PC-3 (cell line): ENCODE measurements at regions not wholly inside any gene's neighbourhood (a gene's known extent, or its start where the extent isn't known, plus 50 kb on each side); places are given as distances from the start of the nearest gene placed in this dataset.

Experiments used
- ATAC-seq: fragments of 200-7000 bp; cut with Tn5 transposase; 2 replicates; pipeline ENCODE4 v1.9.1; 2020; ENCODE audit warnings: mild to moderate bottlenecking, moderate library complexity
- BruUV-seq: library from RNA; stranded (reverse); fragments of 400-500 nt; replicated peaks from 2 replicates; lab custom pipeline; 2021; lab: Mats Ljungman, UMichigan
- CTCF ChIA-PET: fragments of 300-600 bp; sonication (Branson Sonifier 250); formaldehyde crosslinking; loops from one replicate; lab custom pipeline; 2022; ENCODE audit warnings: antibody characterized with exemption; lab: Charles Lee
- POLR2A ChIA-PET: fragments of 300-600 bp; sonication (Branson Sonifier 250); formaldehyde crosslinking; loops from one replicate; lab custom pipeline; 2022; ENCODE audit warnings: antibody characterized with exemption; ENCODE audit not compliant: unreplicated experiment; lab: Charles Lee
- DNase-seq: peaks from one replicate; pipeline ENCODE4 v3.0.0-alpha.2; 2015
- H2AFZ ChIP-seq: fragments of 300-600 bp; sonication (generic); 2 replicates; pipeline ENCODE4 v1.6.0; 2016; ENCODE audit warnings: antibody characterized with exemption, low read length
- H3F3A ChIP-seq: fragments of 300-600 bp; sonication (generic); one replicate; pipeline ENCODE4 v1.6.0; 2017; ENCODE audit warnings: antibody characterized with exemption, low read length, control low read depth, mild to moderate bottlenecking; ENCODE audit not compliant: unreplicated experiment
- H3K27ac ChIP-seq: fragments of 300-600 bp; sonication (generic); 2 replicates; pipeline ENCODE4 v1.5.1; 2016; ENCODE audit warnings: mild to moderate bottlenecking, low read length
- H3K27me3 ChIP-seq: fragments of 300-600 bp; sonication (generic); 2 replicates; pipeline ENCODE4 v1.6.1; 2016; ENCODE audit warnings: low read length, mixed read lengths
- H3K36me3 ChIP-seq: fragments of 300-600 bp; sonication (generic); 2 replicates; pipeline ENCODE4 v1.6.1; 2016; ENCODE audit warnings: low read depth, mixed run types, low read length, mixed read lengths
- H3K4me1 ChIP-seq: fragments of 300-600 bp; sonication (generic); 2 replicates; pipeline ENCODE4 v1.5.1; 2016; ENCODE audit warnings: low read length; ENCODE audit not compliant: insufficient read depth
- H3K4me2 ChIP-seq: fragments of 300-600 bp; sonication (generic); 2 replicates; pipeline ENCODE4 v1.6.0; 2016; ENCODE audit warnings: low read length
- H3K4me3 ChIP-seq: fragments of 300-600 bp; sonication (generic); 2 replicates; pipeline ENCODE4 v1.5.1; 2016; ENCODE audit warnings: mild to moderate bottlenecking, low read length, mixed read lengths
- H3K79me2 ChIP-seq: fragments of 300-600 bp; sonication (generic); 2 replicates; pipeline ENCODE4 v1.6.1; 2017; ENCODE audit warnings: low read length, mixed read lengths
- H3K9ac ChIP-seq: fragments of 300-600 bp; sonication (generic); 2 replicates; pipeline ENCODE4 v1.6.0; 2016; ENCODE audit warnings: mild to moderate bottlenecking, low read length
- H3K9me2 ChIP-seq: fragments of 300-600 bp; sonication (generic); replicated peaks from 2 replicates; pipeline ENCODE4 v1.6.1; 2016; ENCODE audit warnings: mixed run types, low read length, mixed read lengths
- H3K9me3 ChIP-seq: fragments of 300-600 bp; sonication (generic); 2 replicates; pipeline ENCODE4 v1.6.1; 2016; ENCODE audit warnings: low read length, mixed read lengths
- H4K20me1 ChIP-seq: fragments of 300-600 bp; sonication (generic); 2 replicates; pipeline ENCODE4 v1.6.1; 2016; ENCODE audit warnings: low read length, mixed read lengths
- CTCF ChIP-seq: fragments of 300-600 bp; sonication (generic); conservative IDR thresholded peaks from 2 replicates; pipeline ENCODE4 v1.5.1; 2017; ENCODE audit warnings: antibody characterized with exemption, low read depth, mild to moderate bottlenecking, low read length
- EZH2 ChIP-seq: fragments of 300-600 bp; sonication (generic); IDR thresholded peaks from one replicate; pipeline ENCODE4 v1.6.1; 2017; ENCODE audit warnings: antibody characterized with exemption, mild to moderate bottlenecking, low read length; ENCODE audit not compliant: unreplicated experiment
- EZH2phosphoT487 ChIP-seq: fragments of 300-600 bp; sonication (generic); IDR thresholded peaks from 2 replicates; pipeline ENCODE4 v1.6.1; 2018; ENCODE audit warnings: mild to moderate bottlenecking, antibody characterized with exemption, low read length, borderline replicate concordance
- intact Hi-C: fragments of 100-400 bp; cut with micrococcal nuclease; formaldehyde crosslinking; loops from 2 replicates; pipeline ENCODE4 v1.9.0; 2023

DNA sequence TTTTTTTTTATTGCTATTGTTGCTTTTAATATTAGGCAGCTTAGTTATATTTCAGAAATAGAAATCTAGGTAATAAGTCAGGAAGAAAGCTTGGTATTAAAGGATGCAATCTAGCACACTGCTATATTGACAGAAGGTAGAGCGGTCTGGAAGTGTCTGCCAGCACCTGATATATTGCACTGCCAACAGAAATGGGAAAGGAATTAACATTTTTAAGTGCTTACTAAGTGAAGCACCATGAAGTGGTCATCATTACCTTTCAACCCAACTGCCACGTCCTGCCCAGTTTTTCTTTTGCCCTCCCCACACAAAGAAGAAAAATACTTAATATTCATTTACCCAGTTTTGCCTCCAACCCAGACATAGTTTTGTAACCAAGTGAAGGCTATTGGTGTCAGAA is 163.5 kb downstream of the KITLG start:
- Histone ChIP-seq H2AFZ (no peak overlapping the region; the same call in 1 of the 2 replicates), H3K79me2 (no peaks in the 10 kb centered on the region), H3K9me3 (no peaks in the 10 kb centered on the region), H3F3A (no peaks in the 10 kb centered on the region), H3K9ac (no peak overlapping the region), H3K4me1 (peaks cover 52% of the 10 kb centered on the region), H3K4me2 (peak overlapping the region; percentile 34; the same call in 1 of the 2 replicates), H3K27ac (no peak overlapping the region), H3K36me3 (no peaks in the 10 kb centered on the region), H3K27me3 (no peaks in the 10 kb centered on the region), H3K9me2 (no peaks in the 10 kb centered on the region), H3K4me3 (no peak overlapping the region), H4K20me1 (no peaks in the 10 kb centered on the region)
- peak; percentile 45 for ATAC-seq
- DNase-seq = peak; percentile 59
- CTCF ChIA-PET = no interaction called here
- POLR2A ChIA-PET = interaction anchor here (0.7 kb wide), 1 partner anchor 1292 kb away, joined by 7 read pairs; no protein-coding TSS in a partner anchor
- TF ChIP-seq CTCF (no peak), EZH2phosphoT487 (no peak), EZH2 (no peak)
- intact Hi-C loops = no loop called here
- BruUV-seq = no TSS peak

- H3K4me2 ChIP-seq = peak overlapping the region; percentile 34; the same call in 1 of the 2 replicates
- no peak overlapping the region for H3K27ac ChIP-seq
- intact Hi-C loops = no loop called here
- ChIA-PET CTCF (no interaction called here), POLR2A (no interaction called here)
- H3K9me2 ChIP-seq = no peaks in the 10 kb centered on the region
- H3K4me3 ChIP-seq = no peak overlapping the region
- H3K9ac ChIP-seq = no peak overlapping the region
- BruUV-seq = no TSS peak
- TF ChIP-seq CTCF = no peak
- H3K27me3 ChIP-seq = no peaks in the 10 kb centered on the region
- DNase-seq (peak; percentile 54), ATAC-seq (peak; percentile 68)
- H2AFZ ChIP-seq = no peak overlapping the region
- H3K79me2 ChIP-seq = no peaks in the 10 kb centered on the region
- peaks cover 52% of the 10 kb centered on the region for H3K4me1 ChIP-seq
- no peaks in the 10 kb centered on the region for H3K9me3 ChIP-seq
- H4K20me1 ChIP-seq = no peaks in the 10 kb centered on the region
- no peaks in the 10 kb centered on the region for H3F3A ChIP-seq
- H3K36me3 ChIP-seq = no peaks in the 10 kb centered on the region
Observed at GRCh38 chr12:88417531-88417930, 162.7 kb downstream of the KITLG start.

GRCh38 chr12:88418856-88419497 is 161.3 kb downstream of the KITLG start:
- intact Hi-C loops = no loop called here
- H3K4me1 ChIP-seq = peaks cover 52% of the 10 kb centered on the region
- no peak overlapping the region for H2AFZ ChIP-seq
- no peaks in the 10 kb centered on the region for H3K9me2 ChIP-seq
- TF ChIP-seq EZH2 (no peak), EZH2phosphoT487 (no peak), CTCF (no peak)
- no peak overlapping the region for H3K9ac ChIP-seq
- no peaks in the 10 kb centered on the region for H3K79me2 ChIP-seq
- no peaks in the 10 kb centered on the region for H3K9me3 ChIP-seq
- CTCF ChIA-PET = no interaction called here
- no peak for ATAC-seq
- no peak overlapping the region for H3K4me3 ChIP-seq
- POLR2A ChIA-PET = no interaction called here
- no peaks in the 10 kb centered on the region for H3K27me3 ChIP-seq
- H3K36me3 ChIP-seq = no peaks in the 10 kb centered on the region
- no peaks in the 10 kb centered on the region for H4K20me1 ChIP-seq
- BruUV-seq = no TSS peak
- no peak overlapping the region for H3K27ac ChIP-seq
- H3F3A ChIP-seq = no peaks in the 10 kb centered on the region
- H3K4me2 ChIP-seq = no peak overlapping the region
- DNase-seq = peak; percentile 23
